GM12875 (cell line): ENCODE measurements at regions not wholly inside any gene's neighbourhood (a gene's known extent, or its start where the extent isn't known, plus 50 kb on each side); places are given as distances from the start of the nearest gene placed in this dataset.
"Not testable (repeated sequence)": the region's sequence is repeated elsewhere in the genome, so short reads cannot be mapped to it uniquely, and the experiment has no call there.

Experiments used
- H3K4me3 ChIP-seq: one replicate; pipeline ENCODE4 v1.5.1; 2011; ENCODE audit warnings: low read depth, low read length, control low read depth
- CTCF ChIP-seq: IDR thresholded peaks from 2 replicates; pipeline ENCODE4 v1.5.1; 2011; ENCODE audit warnings: low read depth, mild to moderate bottlenecking, control low read depth, inconsistent platforms, low read length, moderate library complexity, borderline replicate concordance; ENCODE audit not compliant: insufficient read depth

GRCh38 chr3:178099274-178099673 is 437.0 kb upstream of the KCNMB2 start:
- no peak overlapping the region for H3K4me3 ChIP-seq
- TF ChIP-seq CTCF, result no peak

- TF ChIP-seq CTCF, result no peak
- no peak overlapping the region for H3K4me3 ChIP-seq
These were observed 436.4 kb upstream of the KCNMB2 start for GRCh38 chr3:178099862-178100261.

GRCh38 chr3:178100908-178101307 is 435.3 kb upstream of the KCNMB2 start:
- no peak for TF ChIP-seq CTCF
- no peak overlapping the region for H3K4me3 ChIP-seq

- no peak overlapping the region for H3K4me3 ChIP-seq
- TF ChIP-seq CTCF, result no peak
These were observed 433.1 kb upstream of the KCNMB2 start for GRCh38 chr3:178103140-178103539.

- no peak overlapping the region for H3K4me3 ChIP-seq
- no peak for TF ChIP-seq CTCF
These were observed 428.4 kb upstream of the KCNMB2 start for GRCh38 chr3:178107804-178108203.

- TF ChIP-seq CTCF, result no peak
- H3K4me3 ChIP-seq, result no peak overlapping the region
These were observed 426.5 kb upstream of the KCNMB2 start for GRCh38 chr3:178109691-178110090.

GRCh38 chr3:178112134-178112533 is 424.1 kb upstream of the KCNMB2 start:
- no peak for TF ChIP-seq CTCF
- no peak overlapping the region for H3K4me3 ChIP-seq

GRCh38 chr3:178112552-178112951 is 423.7 kb upstream of the KCNMB2 start:
- H3K4me3 ChIP-seq, result not testable (repeated sequence)
